Testis (tissue), 2 donors: ENCODE measurements at regions not wholly inside any gene's neighbourhood (a gene's known extent, or its start where the extent isn't known, plus 50 kb on each side); places are given as distances from the start of the nearest gene placed in this dataset.

Experiments used
- POLR2A ChIP-seq: fragments of 450-650 bp; IDR thresholded peaks from one replicate; pipeline ENCODE4 v1.6.1; 2017; ENCODE audit warnings: antibody characterized with exemption, mild to moderate bottlenecking, moderate library complexity
- TF ChIP-seq, protein P1 (sequence below), 3 experiments: fragments of 450-650 bp in 2 of 3; fragments of 200-600 bp in 1 of 3; sonication (generic) in 1 of 3; IDR thresholded peaks; one replicate each; pipeline ENCODE4 v1.5.1; 2016 to 2019; ENCODE audit warnings: antibody characterized with exemption in 3 of 3, mild to moderate bottlenecking in 2 of 3, moderate library complexity in 1 of 3

- TF ChIP-seq, protein P1, sequence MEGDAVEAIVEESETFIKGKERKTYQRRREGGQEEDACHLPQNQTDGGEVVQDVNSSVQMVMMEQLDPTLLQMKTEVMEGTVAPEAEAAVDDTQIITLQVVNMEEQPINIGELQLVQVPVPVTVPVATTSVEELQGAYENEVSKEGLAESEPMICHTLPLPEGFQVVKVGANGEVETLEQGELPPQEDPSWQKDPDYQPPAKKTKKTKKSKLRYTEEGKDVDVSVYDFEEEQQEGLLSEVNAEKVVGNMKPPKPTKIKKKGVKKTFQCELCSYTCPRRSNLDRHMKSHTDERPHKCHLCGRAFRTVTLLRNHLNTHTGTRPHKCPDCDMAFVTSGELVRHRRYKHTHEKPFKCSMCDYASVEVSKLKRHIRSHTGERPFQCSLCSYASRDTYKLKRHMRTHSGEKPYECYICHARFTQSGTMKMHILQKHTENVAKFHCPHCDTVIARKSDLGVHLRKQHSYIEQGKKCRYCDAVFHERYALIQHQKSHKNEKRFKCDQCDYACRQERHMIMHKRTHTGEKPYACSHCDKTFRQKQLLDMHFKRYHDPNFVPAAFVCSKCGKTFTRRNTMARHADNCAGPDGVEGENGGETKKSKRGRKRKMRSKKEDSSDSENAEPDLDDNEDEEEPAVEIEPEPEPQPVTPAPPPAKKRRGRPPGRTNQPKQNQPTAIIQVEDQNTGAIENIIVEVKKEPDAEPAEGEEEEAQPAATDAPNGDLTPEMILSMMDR (IDR thresholded peaks at IDR 0.05), result no peak
- TF ChIP-seq POLR2A, result no peak
Observed at GRCh38 chr21:27365394-27365793, 398.5 kb upstream of the ADAMTS5 start.
